ENCODE measurements at regions not wholly inside any gene's neighbourhood (a gene's known extent, or its start where the extent isn't known, plus 50 kb on each side); places are given as distances from the start of the nearest gene placed in this dataset.
A peak's percentile ranks its signal among the peaks of the same experiment; 100 is the strongest.

- DNase-seq (ENCODE audit: low spot score), result no peak
Observed at GRCh38 chr5:125377141-125377540, 630.7 kb upstream of the ZNF608 start.

DNA sequence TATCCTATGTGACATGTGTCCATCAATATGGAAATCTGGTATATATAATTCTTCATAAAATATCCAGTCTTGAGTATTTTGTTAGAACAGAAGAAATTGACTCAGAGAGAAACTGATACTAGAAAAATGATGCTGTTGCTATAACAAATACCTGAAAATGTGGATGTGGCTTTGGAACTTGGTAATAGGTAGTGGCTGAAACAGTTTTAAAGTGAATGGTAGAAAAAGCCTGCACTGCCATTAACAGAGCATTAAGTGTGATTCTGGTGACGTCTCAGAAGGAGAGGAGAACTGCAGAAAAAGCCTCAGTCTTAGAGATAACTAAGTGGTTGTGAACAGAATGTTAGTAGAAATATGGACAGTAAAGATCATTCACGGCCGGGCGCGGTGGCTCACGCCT is 634.9 kb upstream of the ZNF608 start:
- no peak for DNase-seq (ENCODE audit: low spot score)

- no peak for DNase-seq (ENCODE audit: low spot score)
Observed at GRCh38 chr5:125384071-125384470, 637.6 kb upstream of the ZNF608 start.

DNA sequence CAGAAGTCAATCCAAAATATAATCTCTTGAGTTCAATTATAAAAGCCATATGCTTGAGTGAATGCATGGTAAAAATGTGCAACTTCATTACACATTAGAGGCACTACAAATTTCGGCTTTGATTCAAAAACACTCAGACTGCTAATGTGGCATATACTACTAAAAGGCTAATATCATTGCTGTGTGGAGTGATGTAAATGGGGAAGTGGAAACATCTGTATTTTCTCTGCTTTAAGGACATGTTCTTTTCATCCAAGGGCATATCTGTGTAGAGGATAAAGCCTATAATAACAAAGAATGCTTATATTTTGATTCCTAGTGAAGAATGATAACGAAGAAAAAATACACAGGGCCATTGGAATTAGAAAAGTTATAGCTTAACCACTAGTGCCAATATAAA is 643.9 kb upstream of the ZNF608 start:
- no peak for DNase-seq (ENCODE audit: low spot score)

GRCh38 chr5:125393221-125393815 is 646.9 kb upstream of the ZNF608 start:
- DNase-seq (ENCODE audit: low spot score), result no peak

DNA sequence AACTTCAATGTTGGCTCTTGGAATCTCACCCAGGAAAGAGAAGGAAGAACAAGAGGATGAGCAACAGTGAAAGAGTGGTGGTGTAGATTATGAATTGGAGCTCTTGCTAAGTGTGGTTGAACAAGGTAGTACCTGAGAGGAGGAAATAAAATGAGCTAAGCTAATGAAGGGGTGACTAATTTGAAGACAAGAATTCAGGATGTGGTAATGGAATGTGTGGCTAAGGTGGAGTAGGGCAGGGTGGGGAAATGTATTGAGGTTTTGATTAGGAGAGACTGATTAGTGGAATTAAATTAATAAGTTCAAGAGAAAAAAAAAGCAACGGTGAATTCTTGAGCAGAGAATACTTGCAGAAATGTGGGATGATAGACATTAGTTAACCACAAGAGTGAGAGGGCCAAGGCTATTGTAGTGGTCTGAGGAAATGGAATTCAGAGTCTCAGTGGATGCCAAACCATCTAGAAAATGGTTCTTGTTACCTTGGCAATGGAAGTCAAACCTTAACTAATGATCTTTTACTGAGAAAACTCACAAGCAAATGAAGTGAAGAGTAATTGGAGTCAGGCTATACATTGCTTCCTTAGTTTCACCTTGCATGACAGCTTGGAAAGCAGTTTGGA is 648.3 kb upstream of the ZNF608 start:
- DNase-seq (ENCODE audit: low spot score), result peak; percentile 46

DNA sequence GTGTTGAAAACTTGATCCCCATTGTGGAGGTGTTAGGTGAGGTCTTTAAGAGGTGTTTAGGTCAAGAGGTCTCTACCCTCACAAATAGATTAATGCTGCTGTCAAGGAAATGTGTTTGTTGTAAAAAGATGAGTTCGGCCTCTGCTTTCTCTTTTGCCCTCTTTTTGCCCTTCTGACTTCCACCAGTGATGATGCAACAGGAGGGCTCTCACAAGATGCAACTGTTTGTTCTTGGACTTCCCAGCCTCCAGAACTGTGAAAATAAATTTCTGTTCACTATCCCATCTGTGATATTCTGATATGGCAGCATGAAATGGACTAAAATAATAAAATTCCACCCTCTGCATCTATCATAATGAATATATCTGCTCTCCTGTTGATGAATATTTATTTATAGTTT is 650.0 kb upstream of the ZNF608 start:
- no peak for DNase-seq (ENCODE audit: low spot score)

DNA sequence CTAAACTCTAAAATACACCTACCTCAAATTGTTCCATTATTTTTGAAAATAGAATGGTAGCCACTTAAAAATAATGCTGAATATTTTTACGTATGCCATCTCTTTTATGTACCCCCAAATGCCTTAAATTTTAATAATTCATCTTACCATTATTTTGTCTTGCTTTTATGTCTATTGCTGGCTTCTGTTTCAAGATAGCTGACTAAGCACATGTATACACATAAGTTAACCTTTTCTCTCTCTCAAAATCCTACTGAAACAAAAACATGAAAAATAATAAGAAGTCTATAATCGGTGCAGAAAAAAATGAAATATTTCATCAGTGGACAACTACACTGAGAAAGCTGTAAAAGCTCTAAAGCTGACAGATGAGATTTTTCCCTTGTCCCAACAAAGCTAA is 652.0 kb upstream of the ZNF608 start:
- DNase-seq (ENCODE audit: low spot score), result no peak

- no peak for DNase-seq (ENCODE audit: low spot score)
Observed at GRCh38 chr5:125399885-125400284, 653.4 kb upstream of the ZNF608 start.

DNA sequence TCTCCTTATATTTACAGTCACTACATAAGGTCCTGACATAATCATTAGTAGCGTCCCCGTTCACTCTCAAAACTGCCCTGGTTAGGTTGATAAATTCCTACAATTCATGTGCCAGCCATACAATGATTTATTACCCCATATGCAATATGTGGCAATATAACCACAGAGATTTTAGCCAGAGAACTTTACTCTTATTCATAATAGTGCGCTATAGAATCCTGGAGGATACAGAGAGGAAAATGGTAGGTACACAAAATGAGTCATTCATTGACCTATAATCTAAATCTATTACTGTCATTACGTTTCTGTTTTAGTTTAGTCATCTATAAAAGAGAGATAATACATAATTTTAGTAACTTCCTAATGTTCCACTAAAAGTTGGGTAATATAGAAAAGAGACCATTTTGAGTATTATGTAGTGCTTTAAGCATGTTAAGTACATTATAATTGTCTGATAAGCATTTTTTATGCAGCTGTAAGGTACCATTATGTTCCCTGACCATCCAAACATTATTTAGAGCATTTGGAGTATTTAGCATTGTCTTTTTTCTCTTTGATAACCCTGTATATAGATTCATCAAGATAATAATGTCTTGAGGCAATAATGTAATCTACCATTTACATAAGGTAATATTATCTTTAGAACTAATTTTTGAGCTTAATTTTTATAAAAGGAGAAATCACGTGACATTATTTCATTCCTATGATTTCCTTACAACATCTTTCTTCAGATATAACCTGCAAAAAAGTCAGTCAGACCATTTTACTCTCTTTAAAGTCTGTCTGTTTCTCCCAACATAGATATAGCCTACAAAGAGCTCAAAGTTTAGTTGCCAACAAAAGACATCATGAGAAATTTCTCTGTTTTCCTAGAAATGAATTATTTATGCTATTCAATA is 655.5 kb upstream of the ZNF608 start:
- DNase-seq (ENCODE audit: low spot score), result no peak

- DNase-seq (ENCODE audit: low spot score), result no peak
Observed at GRCh38 chr5:125402787-125403186, 656.3 kb upstream of the ZNF608 start.

DNA sequence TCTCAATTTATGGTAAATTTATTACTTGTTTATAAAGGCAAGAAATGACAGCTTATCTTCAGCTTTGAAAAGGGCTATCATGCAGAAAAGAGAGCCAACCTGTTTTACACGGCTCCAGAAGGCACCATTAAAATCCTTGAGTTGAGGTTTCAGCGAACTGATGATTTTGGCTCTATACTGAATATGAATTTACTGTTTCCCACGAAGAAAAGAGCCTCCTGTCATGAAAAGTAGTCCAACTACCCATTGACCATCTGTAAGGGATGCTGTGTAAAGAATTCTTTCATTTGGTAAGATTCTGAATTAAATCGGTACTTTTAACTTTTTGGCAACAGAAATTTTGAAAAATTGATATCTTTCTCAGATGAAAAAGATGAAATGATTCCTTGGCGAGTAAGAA is 657.6 kb upstream of the ZNF608 start:
- DNase-seq (ENCODE audit: low spot score), result no peak

- DNase-seq (ENCODE audit: low spot score), result peak; percentile 95
Observed at GRCh38 chr5:125408448-125409233, 662.2 kb upstream of the ZNF608 start.

DNA sequence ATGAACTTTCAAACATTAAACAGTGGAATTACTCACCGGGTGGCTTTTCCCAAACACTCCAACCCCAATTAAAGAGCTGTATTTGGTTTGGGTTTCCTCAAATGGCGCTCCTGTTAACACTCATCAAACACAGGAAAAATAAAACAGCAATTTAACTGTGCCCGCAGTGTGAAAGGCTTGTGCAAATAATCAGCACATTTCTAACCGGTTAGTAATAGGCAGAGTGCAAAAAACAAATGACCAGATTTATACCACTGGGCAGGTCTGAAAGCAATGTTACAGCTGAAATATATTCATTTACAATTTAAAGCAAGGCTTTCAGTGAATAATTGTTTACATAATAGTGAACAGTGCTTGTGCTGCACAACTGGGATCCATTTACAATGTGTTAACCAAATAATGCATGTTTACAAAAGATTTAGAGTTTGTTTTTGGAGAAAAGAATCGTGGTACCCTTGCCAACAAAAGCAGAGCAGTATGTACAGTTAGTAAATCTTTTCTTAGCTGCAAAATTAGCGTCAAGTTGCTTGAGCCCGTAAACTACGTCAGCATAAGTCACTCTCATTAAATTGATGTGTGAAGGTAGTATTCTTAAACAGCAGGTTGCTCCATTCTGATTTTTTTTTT is 662.9 kb upstream of the ZNF608 start:
- peak; percentile 49 for DNase-seq (ENCODE audit: low spot score)

DNA sequence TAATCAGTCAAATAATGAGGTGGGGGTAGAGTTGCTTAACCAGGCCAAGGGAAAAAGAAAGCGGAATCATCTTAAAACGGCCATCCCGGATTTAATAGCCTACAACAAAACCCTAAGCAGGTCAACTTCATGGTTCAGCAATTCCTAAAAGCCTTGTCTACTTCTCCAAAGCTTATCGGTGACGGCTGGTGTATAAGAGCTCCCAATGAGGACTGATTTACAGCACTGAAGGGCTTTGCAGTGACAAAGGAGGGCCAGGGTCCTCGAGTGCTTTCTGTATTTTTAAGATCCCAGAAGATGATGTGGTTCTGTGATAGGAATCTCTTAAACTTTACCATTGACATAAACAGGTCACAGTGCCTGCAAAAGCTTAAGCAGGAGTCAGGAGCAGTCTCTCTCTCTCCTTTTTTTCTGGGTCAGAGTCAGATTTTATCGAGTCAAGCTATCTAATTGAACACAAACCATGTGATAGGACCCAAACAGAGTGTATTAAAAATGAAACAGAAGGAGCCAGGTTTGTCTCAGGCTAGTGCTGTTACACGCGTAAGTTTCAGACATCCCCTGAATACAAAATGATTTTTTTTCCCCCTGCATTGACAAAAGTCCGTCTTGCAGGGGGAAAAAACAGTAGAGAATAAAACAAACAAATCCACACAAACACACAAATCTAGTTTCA is 663.6 kb upstream of the ZNF608 start:
- no peak for DNase-seq (ENCODE audit: low spot score)

GRCh38 chr5:125410537-125411070 is 664.2 kb upstream of the ZNF608 start:
- no peak for DNase-seq (ENCODE audit: low spot score)

DNA sequence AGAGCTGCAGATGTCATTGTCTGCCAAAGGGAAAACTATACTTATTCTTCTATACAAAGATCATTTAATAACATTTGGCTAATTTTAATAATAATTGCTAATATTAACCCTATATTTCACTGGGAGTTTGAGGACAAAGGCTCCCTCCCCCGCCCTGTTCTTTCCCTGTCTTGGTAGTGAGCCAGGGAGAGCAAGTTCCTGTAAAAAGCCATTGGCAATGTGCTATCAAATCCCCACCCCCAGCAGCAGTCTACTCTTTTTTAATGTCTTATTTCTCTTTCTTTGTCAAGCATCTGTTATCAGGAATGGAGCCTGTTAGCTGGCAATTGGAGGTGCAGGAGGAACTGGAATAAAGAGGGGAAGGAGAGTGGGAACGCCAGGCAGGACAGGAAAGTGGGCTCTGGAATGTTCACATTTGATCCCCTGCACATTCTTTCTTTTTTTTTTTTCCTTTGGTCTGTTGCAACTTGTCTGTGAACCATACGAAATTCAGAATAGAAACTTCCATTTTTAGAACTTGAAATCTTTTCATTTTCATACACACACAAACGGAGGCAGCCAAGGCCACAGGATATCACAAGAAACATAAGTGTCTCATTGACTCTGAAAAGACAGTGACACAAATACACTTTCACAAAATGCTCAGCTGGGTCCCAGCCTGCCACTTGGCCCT is 664.8 kb upstream of the ZNF608 start:
- peak; percentile 35 for DNase-seq (ENCODE audit: low spot score)

DNA sequence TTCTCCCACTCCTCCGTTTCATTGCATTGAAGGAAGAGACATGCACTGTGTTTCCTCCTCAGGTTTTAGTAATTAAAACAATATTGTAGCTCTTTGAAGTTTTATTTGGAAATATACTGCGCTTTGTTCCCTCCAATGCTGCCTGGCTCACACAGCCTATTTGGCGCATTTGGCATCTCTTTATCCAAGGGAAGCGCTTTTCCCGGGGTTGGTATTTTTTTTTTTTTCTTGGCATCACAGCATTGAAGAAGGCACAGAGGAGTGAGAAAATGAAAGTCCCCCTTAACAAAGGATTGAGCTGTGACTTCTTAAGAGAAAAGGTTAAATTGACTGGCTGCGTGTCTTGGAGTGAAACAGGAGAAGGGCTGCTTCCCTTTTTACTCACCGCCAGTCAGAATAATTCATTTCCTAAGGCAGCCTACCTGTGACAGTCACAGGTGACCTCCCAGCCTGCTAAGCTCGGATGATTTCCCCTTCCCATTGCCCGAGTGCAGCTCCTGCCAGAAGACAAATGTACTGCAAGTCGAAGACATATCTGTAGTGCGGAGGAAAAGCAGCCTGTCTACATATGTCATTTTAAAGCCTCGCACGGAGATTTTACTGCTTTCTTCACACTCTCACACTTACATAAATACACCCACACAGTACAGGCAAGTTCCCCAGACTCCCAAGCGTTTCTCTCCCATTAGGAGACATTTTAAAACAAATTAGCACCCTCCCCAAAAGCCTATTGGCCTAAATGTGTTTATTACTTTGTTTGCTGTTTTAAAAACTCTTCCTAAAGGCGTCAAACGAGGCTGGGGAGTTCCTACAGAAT is 665.5 kb upstream of the ZNF608 start:
- no peak for DNase-seq (ENCODE audit: low spot score)
